Stimulated activated CD4-positive, alpha-beta T cell treated with anti-CD3 and anti-CD28 coated beads, Interleukin-12 subunit alpha, Interleukin-12 subunit beta, amount 100 ng/mL, for 24 hours (primary cell): ENCODE measurements at regions not wholly inside any gene's neighbourhood (a gene's known extent, or its start where the extent isn't known, plus 50 kb on each side); places are given as distances from the start of the nearest gene placed in this dataset.
"Not testable (repeated sequence)": the region's sequence is repeated elsewhere in the genome, so short reads cannot be mapped to it uniquely, and the experiment has no call there.

ENCODE experiments used
- DNase-seq, 2 experiments: peaks; one replicate each; pipeline ENCODE4 v3.0.0-alpha.2; 2020; ENCODE audit warnings: low read depth in 2 of 2

- DNase-seq, result no peak
Observed at GRCh38 chr14:87312169-87312893, 680.7 kb downstream of the GALC start.

DNA sequence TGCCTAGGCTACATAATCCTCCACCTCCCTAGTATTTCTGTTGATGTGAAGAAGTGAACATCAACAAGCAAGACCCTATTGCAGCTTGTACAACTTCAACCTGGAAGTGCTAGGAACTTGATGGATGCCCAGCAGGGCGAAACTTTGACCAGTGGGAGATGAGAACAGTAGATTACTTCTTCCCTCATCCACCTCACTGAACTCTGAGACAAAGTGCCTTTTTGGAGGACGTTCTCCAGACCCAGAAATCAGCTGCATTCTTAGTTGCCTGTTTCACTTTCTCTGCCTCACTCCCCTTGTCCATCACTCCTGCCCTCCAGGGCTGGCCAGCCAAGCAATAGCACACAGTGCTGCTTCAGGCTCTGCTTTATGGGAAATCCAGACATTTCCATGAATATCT lies 683.4 kb downstream of the GALC start:
- no peak for DNase-seq

- no peak for DNase-seq
Observed at GRCh38 chr14:87306409-87307168, 686.4 kb downstream of the GALC start.

DNA sequence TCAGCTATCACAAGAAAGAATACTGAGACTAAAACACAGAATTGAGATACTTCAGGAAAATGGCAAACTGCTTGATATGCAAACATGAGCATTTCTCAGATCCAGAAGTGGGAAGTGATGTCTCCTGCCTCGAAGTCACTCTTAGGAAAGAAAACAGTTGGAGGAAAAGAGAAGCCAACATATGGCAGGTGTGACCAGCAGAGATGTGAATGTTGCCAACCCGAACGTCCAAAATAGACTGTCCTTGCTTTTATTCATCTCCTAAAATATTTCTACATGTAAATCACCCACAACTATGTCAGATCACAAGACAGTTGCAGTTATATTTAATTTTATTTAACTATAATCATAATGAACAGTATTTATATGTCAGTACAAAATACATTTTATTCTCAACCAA lies 687.6 kb downstream of the GALC start:
- no peak for DNase-seq

GRCh38 chr14:87304404-87304803 lies 688.6 kb downstream of the GALC start:
- no peak for DNase-seq

DNA sequence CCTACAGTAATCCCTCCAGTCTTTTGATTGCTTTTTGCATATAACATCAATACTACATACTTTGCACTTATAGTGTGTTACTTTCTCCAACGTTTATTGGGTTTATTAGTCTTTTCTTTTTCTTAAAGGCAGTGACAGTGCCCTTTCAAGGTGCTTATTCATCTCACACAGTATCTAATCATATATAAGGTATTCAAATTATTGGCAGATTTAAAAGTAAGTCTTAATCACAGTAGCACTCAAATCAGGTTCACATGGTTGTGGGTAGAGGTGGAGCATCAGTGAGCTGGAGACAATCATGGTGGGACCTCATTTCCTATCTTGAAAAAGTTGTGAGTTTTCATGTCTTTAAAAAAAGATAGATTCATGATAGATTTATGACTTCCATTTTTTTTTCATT lies 706.2 kb downstream of the GALC start:
- no peak for DNase-seq

DNA sequence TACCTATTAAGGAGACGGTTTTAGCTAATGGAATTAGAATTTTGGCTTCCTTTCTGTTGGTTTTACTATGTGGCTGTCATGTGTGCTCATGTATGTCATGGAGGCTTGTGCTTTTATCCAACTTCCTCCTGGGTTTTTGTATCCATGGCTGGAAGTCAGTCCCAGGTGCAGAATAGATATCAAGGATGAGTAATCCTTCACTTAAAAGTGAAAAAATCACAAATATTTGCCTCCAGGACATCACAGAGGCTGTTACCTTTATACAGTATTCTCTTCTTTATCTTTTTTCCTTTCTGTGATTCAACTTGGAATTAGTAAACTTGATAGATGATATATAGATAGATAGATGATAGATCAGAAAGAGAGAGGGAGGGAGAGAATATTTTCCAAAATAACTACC lies 706.8 kb downstream of the GALC start:
- DNase-seq, result no peak

GRCh38 chr14:87285506-87285905 lies 707.5 kb downstream of the GALC start:
- DNase-seq, result no peak

DNA sequence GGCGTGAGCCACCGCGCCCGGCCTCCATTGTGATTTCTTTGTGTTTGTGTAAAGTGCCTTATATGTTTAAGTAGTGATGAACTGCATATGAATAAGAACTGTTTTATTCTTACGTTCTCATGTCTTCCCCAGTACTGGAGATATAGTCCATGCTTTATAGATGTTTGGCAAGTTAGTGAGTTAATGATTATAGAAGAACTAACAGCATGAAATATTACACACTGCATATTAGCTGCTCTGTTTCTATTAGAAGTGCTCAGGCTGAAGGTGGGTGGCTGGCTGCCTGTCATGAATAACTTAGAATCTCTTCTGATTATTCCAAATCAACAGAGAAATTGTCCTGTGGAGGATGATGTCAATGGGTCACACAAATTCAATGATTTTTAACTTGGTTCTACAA lies 709.4 kb downstream of the GALC start:
- no peak for DNase-seq

DNA sequence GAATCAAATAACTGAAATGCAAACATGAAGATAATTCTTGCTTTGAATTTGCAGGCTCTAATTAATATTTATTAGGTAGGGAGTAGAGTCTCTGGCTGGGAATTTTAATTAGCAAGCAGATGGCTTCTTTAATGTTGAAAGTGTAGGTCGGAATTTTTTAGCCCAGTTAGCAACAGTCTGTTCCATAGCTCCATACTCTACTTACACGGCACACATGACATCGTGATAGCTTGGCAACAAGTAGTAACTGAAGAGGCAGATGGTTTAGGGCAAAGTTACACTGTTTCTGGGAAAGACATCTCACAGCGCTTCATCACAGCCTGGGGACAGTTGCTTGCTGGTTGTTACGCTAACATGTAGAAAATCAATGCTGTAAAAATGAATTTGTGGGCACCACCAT lies 710.7 kb downstream of the GALC start:
- no peak for DNase-seq

GRCh38 chr14:87278415-87278814 lies 714.6 kb downstream of the GALC start:
- DNase-seq, result no peak

DNA sequence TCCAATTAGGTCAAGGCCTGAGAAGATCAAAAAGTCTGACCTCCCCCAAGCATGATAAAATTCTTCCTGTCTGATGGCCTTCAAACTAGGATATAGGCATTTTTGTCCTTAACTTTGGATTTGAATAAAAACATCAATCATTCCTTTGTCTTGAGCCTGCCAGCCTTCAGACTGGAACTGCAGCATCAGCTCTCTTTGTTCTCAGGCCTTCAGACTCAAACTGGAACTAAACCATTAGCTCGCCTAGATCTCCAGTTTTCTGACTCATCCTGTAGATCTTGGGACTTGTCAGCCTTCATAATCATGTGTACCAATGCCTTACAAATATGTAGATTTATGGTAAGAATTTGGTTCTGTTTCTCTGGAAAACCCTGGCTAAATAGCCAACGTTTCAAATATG lies 721.7 kb downstream of the GALC start:
- DNase-seq, result no peak

DNA sequence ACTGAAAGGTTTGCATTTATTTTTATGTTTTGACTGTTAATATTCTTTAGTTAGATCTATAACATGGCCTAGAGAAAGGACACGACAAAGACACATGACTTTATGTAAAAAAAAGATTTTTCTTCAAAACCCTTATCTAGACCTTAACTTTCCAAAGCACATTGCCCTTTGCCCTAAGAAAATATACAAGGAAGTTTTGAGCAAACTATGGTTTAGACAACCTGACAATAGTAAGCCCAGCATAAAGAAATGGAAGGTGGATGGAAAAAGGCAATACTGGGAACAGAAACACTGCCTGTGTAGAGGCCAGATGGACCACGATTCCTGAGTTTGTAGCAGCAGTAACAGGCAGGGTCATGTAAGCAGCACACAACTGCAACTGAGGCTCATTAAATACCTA lies 724.0 kb downstream of the GALC start:
- DNase-seq, result no peak

- no peak for DNase-seq
Observed at GRCh38 chr14:87264796-87265195, 728.2 kb downstream of the GALC start.

DNA sequence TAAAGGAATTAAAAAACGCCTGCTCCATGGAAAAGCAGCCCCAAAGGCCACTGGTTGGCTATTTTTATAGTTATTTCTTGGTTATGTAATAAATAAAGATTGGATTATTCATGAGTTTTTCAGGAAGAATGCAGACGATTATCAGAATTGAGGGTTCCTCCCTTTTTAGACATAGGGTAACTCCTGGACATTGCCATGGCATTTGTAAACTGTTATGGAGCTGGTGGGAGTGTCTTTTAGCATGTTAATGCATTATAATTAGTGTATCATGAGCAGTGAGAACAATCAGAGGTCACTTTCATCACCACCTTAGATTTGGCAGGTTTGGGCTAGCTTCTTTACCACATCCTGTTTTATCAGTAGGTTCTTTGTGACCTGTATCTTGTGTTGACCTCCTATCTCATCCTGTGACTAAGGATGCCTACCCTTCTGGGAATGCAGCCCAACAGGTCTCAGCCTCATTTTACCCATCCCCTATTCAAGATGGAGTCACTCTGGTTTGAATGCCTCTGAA lies 728.7 kb downstream of the GALC start:
- DNase-seq, result no peak

DNA sequence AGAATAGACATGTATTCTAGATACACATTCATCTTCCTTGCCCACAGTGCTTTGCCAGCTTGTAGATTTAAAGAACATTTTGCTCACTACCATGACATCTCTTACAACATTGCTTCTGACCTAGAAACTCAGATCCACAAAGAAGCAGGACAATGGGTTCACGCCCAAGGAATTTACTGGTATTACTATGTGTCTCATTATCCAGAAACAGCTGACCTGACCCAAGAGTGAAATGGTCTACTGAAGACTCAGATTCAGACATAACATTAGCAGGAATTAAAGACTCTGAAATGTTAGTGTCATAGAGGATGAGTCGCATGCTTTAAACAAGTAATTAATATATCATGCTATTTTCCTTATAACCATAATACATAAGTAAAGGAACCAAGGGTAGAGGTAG lies 731.4 kb downstream of the GALC start:
- no peak for DNase-seq

- DNase-seq, result no peak
Observed at GRCh38 chr14:87260460-87260859, 732.5 kb downstream of the GALC start.

GRCh38 chr14:87257421-87257820 lies 735.6 kb downstream of the GALC start:
- DNase-seq, result no peak

GRCh38 chr14:87255058-87255457 lies 737.9 kb downstream of the GALC start:
- DNase-seq, result no peak

DNA sequence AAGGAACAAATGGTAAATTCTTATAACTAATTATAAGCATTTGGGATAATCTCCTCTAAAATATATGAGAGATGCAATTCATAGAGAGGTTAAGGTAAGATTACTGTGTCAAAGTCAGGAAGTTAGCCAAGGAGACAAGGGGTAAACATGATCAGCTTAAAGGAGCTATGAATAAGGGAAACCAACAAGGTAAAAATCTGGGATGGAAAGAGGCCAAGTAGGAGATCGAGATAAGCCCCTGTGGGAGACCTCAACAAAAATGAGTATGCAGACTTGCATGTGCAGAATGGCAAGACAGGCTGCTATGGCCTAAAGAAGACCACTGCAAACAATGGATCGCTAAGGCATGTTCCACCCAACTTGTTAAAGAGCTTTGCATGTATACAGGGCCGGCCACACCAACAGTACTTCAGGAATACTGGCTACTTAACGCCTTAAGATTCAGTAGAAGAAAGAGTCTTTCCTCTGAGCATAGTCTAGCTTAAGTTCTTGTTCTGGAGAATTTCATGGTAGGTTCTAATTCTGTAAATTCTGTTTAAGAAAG lies 738.6 kb downstream of the GALC start:
- no peak for DNase-seq

DNA sequence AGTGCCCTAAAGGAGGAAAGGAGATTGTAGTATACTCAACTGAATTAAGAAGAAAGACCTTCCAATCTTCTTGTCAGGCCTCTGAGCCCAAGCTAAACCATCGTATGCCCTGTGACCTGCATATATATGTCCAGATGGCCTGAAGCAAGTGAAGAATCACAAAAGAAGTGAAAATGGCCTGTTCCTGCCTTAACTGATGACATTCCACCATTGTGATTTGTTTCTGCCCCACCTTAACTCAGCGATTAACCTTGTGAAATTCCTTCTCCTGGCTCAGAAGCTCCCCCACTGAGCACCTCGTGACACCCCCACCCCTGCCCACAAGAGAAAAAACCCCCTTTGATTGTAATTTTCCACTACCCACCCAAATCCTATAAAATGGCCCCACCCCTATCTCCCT lies 739.2 kb downstream of the GALC start:
- DNase-seq, result not testable (repeated sequence)

DNA sequence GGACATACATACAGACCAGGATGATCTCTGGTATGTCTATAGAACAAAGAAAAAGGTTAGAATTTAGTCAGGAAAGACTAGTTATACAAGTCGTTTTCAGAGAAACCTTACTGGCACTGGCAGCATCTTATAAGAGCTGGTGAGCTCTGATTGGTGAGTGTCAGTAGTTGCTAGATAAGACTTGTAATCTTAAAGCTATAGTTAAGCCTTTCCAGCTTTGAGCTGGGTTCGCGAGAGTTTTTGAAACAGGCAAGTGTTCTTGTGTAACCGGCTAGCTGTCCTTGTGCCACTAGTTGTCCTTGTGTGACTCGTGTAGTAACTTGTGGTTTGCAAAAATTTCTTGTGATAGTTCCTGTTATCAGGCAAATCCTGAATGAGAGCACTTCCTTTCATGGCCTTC lies 740.9 kb downstream of the GALC start:
- DNase-seq, result no peak

- no peak for DNase-seq
Observed at GRCh38 chr14:87251011-87251410, 742.0 kb downstream of the GALC start.
